H9 (cell line): ENCODE measurements at regions not wholly inside any gene's neighbourhood (a gene's known extent, or its start where the extent isn't known, plus 50 kb on each side); places are given as distances from the start of the nearest gene placed in this dataset.
A peak's percentile ranks its signal among the peaks of the same experiment; 100 is the strongest.

ENCODE experiments used
- DNase-seq: peaks from one replicate; pipeline ENCODE4 v3.0.0-alpha.2; 2017
- H2AFZ ChIP-seq: one replicate; pipeline ENCODE4 v1.6.1; 2013; ENCODE audit warnings: mild to moderate bottlenecking, low read length, control low read depth, moderate library complexity
- H2AK5ac ChIP-seq: 2 replicates; pipeline ENCODE4 v1.6.1; 2013; ENCODE audit warnings: low read length, control low read depth, mixed read lengths; ENCODE audit not compliant: insufficient read length
- H2BK120ac ChIP-seq: one replicate; pipeline ENCODE4 v1.6.1; 2013; ENCODE audit warnings: low read depth, mild to moderate bottlenecking, low read length, control low read depth, inconsistent platforms; ENCODE audit not compliant: poor library complexity, severe bottlenecking
- H2BK12ac ChIP-seq: 2 replicates; pipeline ENCODE4 v1.6.1; 2013; ENCODE audit warnings: low read length, control low read depth, mixed read lengths, low read depth; ENCODE audit not compliant: insufficient read length
- H2BK15ac ChIP-seq: 2 replicates; pipeline ENCODE4 v1.6.1; 2013; ENCODE audit warnings: low read depth, low read length, control low read depth
- H2BK20ac ChIP-seq: one replicate; pipeline ENCODE4 v1.6.1; 2013; ENCODE audit warnings: low read depth, mild to moderate bottlenecking, low read length, control low read depth, inconsistent platforms; ENCODE audit not compliant: poor library complexity, severe bottlenecking
- H2BK5ac ChIP-seq: 2 replicates; pipeline ENCODE4 v1.6.1; 2013; ENCODE audit warnings: low read length, control low read depth, mixed read lengths; ENCODE audit not compliant: insufficient read length
- H3K14ac ChIP-seq: 2 replicates; pipeline ENCODE4 v1.6.1; 2013; ENCODE audit warnings: low read length, control low read depth; ENCODE audit not compliant: insufficient read depth
- H3K18ac ChIP-seq: 2 replicates; pipeline ENCODE4 v1.6.1; 2013; ENCODE audit warnings: low read depth, mild to moderate bottlenecking, mixed read lengths, low read length, control low read depth; ENCODE audit not compliant: insufficient read length
- H3K23ac ChIP-seq: 2 replicates; pipeline ENCODE4 v1.6.1; 2013; ENCODE audit warnings: low read length, control low read depth, mixed read lengths, low read depth; ENCODE audit not compliant: insufficient read length
- H3K23me2 ChIP-seq: 2 replicates; pipeline ENCODE4 v1.6.1; 2013; ENCODE audit warnings: low read depth, mild to moderate bottlenecking, mixed read lengths, low read length, control low read depth; ENCODE audit not compliant: insufficient read length, poor library complexity, severe bottlenecking
- H3K27ac ChIP-seq: 2 replicates; pipeline ENCODE4 v1.5.1; 2013; ENCODE audit warnings: low read length, control low read depth, mixed read lengths, low read depth; ENCODE audit not compliant: insufficient read length
- H3K27me3 ChIP-seq: 2 replicates; pipeline ENCODE4 v1.6.1; 2013; ENCODE audit warnings: low read length, control low read depth, inconsistent platforms; ENCODE audit not compliant: insufficient read depth
- H3K4ac ChIP-seq: 2 replicates; pipeline ENCODE4 v1.6.1; 2013; ENCODE audit warnings: low read depth, mild to moderate bottlenecking, control low read depth, inconsistent platforms, low read length, moderate library complexity
- H3K4me1 ChIP-seq: 2 replicates; pipeline ENCODE4 v1.6.1; 2013; ENCODE audit warnings: low read length, control low read depth, inconsistent platforms; ENCODE audit not compliant: insufficient read depth
- H3K4me2 ChIP-seq: 2 replicates; pipeline ENCODE4 v1.6.1; 2013; ENCODE audit warnings: low read length, control low read depth, mixed read lengths; ENCODE audit not compliant: insufficient read length, insufficient read depth
- H3K56ac ChIP-seq: 2 replicates; pipeline ENCODE4 v1.6.1; 2013; ENCODE audit warnings: low read depth, mild to moderate bottlenecking, mixed read lengths, low read length, control low read depth; ENCODE audit not compliant: insufficient read length
- H3K79me1 ChIP-seq: 2 replicates; pipeline ENCODE4 v1.6.1; 2013; ENCODE audit warnings: low read depth, mild to moderate bottlenecking, moderate library complexity, low read length, control low read depth, inconsistent platforms; ENCODE audit not compliant: insufficient read depth, poor library complexity, severe bottlenecking
- H3K79me2 ChIP-seq: 2 replicates; pipeline ENCODE4 v1.6.1; 2013; ENCODE audit warnings: low read length, control low read depth, inconsistent platforms; ENCODE audit not compliant: insufficient read depth
- H3K9ac ChIP-seq: 2 replicates; pipeline ENCODE4 v1.6.1; 2013; ENCODE audit warnings: low read length, control low read depth, mixed read lengths; ENCODE audit not compliant: insufficient read length; ENCODE audit errors: extremely low read depth
- H3K9me3 ChIP-seq: one replicate; pipeline ENCODE4 v1.6.1; 2013; ENCODE audit warnings: low read depth, low read length, inconsistent platforms; ENCODE audit not compliant: control insufficient read depth
- H3T11ph ChIP-seq: one replicate; pipeline ENCODE4 v1.6.1; 2013; ENCODE audit warnings: mild to moderate bottlenecking, low read length, control low read depth, inconsistent platforms
- H4K20me1 ChIP-seq: one replicate; pipeline ENCODE4 v1.6.1; 2013; ENCODE audit not compliant: control insufficient read depth, insufficient read length, insufficient read depth
- H4K5ac ChIP-seq: 2 replicates; pipeline ENCODE4 v1.6.1; 2013; ENCODE audit warnings: low read depth, mild to moderate bottlenecking, mixed read lengths, low read length, control low read depth; ENCODE audit not compliant: insufficient read length
- H4K8ac ChIP-seq: replicated peaks from 2 replicates; pipeline ENCODE4 v1.6.1; 2013; ENCODE audit warnings: low read length, control low read depth, mixed read lengths, low read depth; ENCODE audit not compliant: insufficient read length
- H4K91ac ChIP-seq: 2 replicates; pipeline ENCODE4 v1.6.1; 2013; ENCODE audit warnings: low read depth, mild to moderate bottlenecking, moderate library complexity, mixed read lengths, low read length, control low read depth; ENCODE audit not compliant: insufficient read length
- H3K27ac Mint-ChIP-seq, 3 experiments: 2 replicates in 2 of 3; 3 replicates in 1 of 3; pipeline ENCODE4 v1.8.0; 2020 to 2021; ENCODE audit warnings: mixed read lengths in 3 of 3, mild to moderate bottlenecking in 1 of 3, moderate library complexity in 1 of 3
- H3K27me3 Mint-ChIP-seq: 2 replicates; pipeline ENCODE4 v1.8.0; 2021; ENCODE audit warnings: low read depth, mild to moderate bottlenecking, moderate library complexity, mixed read lengths
- H3K36me3 Mint-ChIP-seq, 3 experiments: 2 replicates in 2 of 3; 3 replicates in 1 of 3; pipeline ENCODE4 v1.8.0; 2020 to 2021; ENCODE audit warnings: low read depth in 3 of 3, mixed read lengths in 3 of 3; ENCODE audit not compliant: insufficient read depth in 1 of 3
- H3K4me1 Mint-ChIP-seq, 2 experiments: 2 replicates each; pipeline ENCODE4 v1.8.0; 2020; ENCODE audit warnings: mixed read lengths in 2 of 2
- H3K4me3 Mint-ChIP-seq, 2 experiments: 2 replicates in 1 of 2; 3 replicates in 1 of 2; pipeline ENCODE4 v1.8.0; 2020 to 2021; ENCODE audit warnings: mild to moderate bottlenecking in 2 of 2, mixed read lengths in 2 of 2, moderate library complexity in 1 of 2
- H3K9me3 Mint-ChIP-seq, 2 experiments: 2 replicates in 1 of 2; 3 replicates in 1 of 2; pipeline ENCODE4 v1.8.0; 2020; ENCODE audit warnings: mild to moderate bottlenecking in 2 of 2, mixed read lengths in 2 of 2, moderate library complexity in 1 of 2
- CTCF ChIP-seq: fragments of 200-600 bp; sonication (generic); conservative IDR thresholded peaks from 3 replicates; pipeline ENCODE4 v1.8.0; 2021; ENCODE audit warnings: antibody characterized with exemption, mild to moderate bottlenecking
- WGBS: extraction: QIAGEN DNeasy Blood & Tissue Kit; methylation state at CpG from one replicate; pipeline ENCODE4 v1.1.7; 2013; ENCODE audit warnings: missing lambda C conversion rate, low lambda C conversion rate, mixed read lengths; ENCODE audit not compliant: insufficient read length; ENCODE audit errors: extremely low coverage; 5-methylcytosine and 5-hydroxymethylcytosine counted together

GRCh38 chr16:49014277-49015224, 267.1 kb downstream of the CBLN1 start:
- no peaks in the 10 kb centered on the region; the same call in 1 of the 2 replicates for H3K4me1 ChIP-seq
- no peak overlapping the region for H2BK120ac ChIP-seq
- Mint-ChIP-seq H3K9me3 (no peaks in the 10 kb centered on the region; a peak in 2 of 5 replicates), H3K4me3 (no peak overlapping the region; a peak in 1 of 5 replicates), H3K4me1 (peaks cover 18 to 20% of the 10 kb centered on the region in 2 experiments), H3K27ac (0 out of 7 replicates have a peak overlapping the region, but pooled peaks of 1 of the 3 experiments have one; percentile 46), H3K27me3 (peaks cover 18% of the 10 kb centered on the region), H3K36me3 (peaks cover 0 to 1% (median 0%) of the 10 kb centered on the region in 3 experiments; a peak in 1 of 7 replicates)
- H3T11ph ChIP-seq, result no peak overlapping the region
- H3K18ac ChIP-seq, result no peak overlapping the region
- no peak overlapping the region for H2AK5ac ChIP-seq
- H4K5ac ChIP-seq, result no peak overlapping the region
- H2BK5ac ChIP-seq, result no peak overlapping the region
- H4K20me1 ChIP-seq, result no peaks in the 10 kb centered on the region
- no peak overlapping the region for H4K91ac ChIP-seq
- no peaks in the 10 kb centered on the region for H3K27me3 ChIP-seq
- no peak overlapping the region for H3K9ac ChIP-seq
- no peaks in the 10 kb centered on the region for H3K79me2 ChIP-seq
- WGBS, result no CpG with 5 or more reads among the region's 15 CpGs
- H4K8ac ChIP-seq, result no peak overlapping the region
- H2BK12ac ChIP-seq, result no peak overlapping the region
- H3K9me3 ChIP-seq, result no peaks in the 10 kb centered on the region
- H3K23me2 ChIP-seq, result no peaks in the 10 kb centered on the region
- TF ChIP-seq CTCF, result no peak
- no peak overlapping the region for H3K4ac ChIP-seq
- H2BK20ac ChIP-seq, result no peak overlapping the region
- H3K56ac ChIP-seq, result no peak overlapping the region
- no peak overlapping the region for H2BK15ac ChIP-seq
- no peak overlapping the region for H2AFZ ChIP-seq
- no peak overlapping the region for H3K4me2 ChIP-seq
- no peak for DNase-seq
- no peak overlapping the region for H3K23ac ChIP-seq
- no peak overlapping the region for H3K14ac ChIP-seq
- no peak overlapping the region for H3K27ac ChIP-seq
- H3K79me1 ChIP-seq, result no peaks in the 10 kb centered on the region
